Thymus (tissue), 11 donors: ENCODE measurements at regions not wholly inside any gene's neighbourhood (a gene's known extent, or its start where the extent isn't known, plus 50 kb on each side); places are given as distances from the start of the nearest gene placed in this dataset.
A peak's percentile ranks its signal among the peaks of the same experiment; 100 is the strongest.

Experiments used
- DNase-seq, 9 donors: peaks; one replicate each; pipeline ENCODE4 v3.0.0-alpha.2; 2013; ENCODE audit warnings: low spot score in 9 of 9, low read depth in 6 of 9, missing footprints in 1 of 9
- H3K27ac ChIP-seq, 2 donors: one replicate each; pipeline ENCODE4 v1.5.1; 2013; ENCODE audit warnings: control low read depth in 1 of 2, low read depth in 1 of 2, low read length in 1 of 2, mild to moderate bottlenecking in 1 of 2, moderate library complexity in 1 of 2
- H3K27me3 ChIP-seq, 2 donors: one replicate each; pipeline ENCODE4 v1.5.1; 2013; ENCODE audit warnings: low read length in 1 of 2; ENCODE audit not compliant: control insufficient read depth in 2 of 2, insufficient read depth in 1 of 2
- H3K36me3 ChIP-seq, 2 donors: one replicate each; pipeline ENCODE4 v1.5.1; 2013; ENCODE audit warnings: low read length in 1 of 2, mild to moderate bottlenecking in 1 of 2, moderate library complexity in 1 of 2; ENCODE audit not compliant: control insufficient read depth in 2 of 2, insufficient read depth in 2 of 2
- H3K4me1 ChIP-seq, 2 donors: one replicate each; pipeline ENCODE4 v1.5.1; 2013; ENCODE audit warnings: low read length in 2 of 2; ENCODE audit not compliant: control insufficient read depth in 2 of 2, insufficient read depth in 2 of 2
- H3K4me3 ChIP-seq, 2 donors: one replicate each; pipeline ENCODE4 v1.5.1; 2013; ENCODE audit warnings: low read length in 2 of 2, control low read depth in 1 of 2, mild to moderate bottlenecking in 1 of 2
- H3K9me3 ChIP-seq, 2 donors: one replicate each; pipeline ENCODE4 v1.5.1; 2013; ENCODE audit warnings: low read length in 1 of 2, mild to moderate bottlenecking in 1 of 2; ENCODE audit not compliant: control insufficient read depth in 2 of 2, insufficient read depth in 1 of 2
- WGBS: extraction: QIAGEN DNeasy Blood & Tissue Kit; methylation state at CpG from one replicate; pipeline ENCODE4 v1.1.7; 2013; 5-methylcytosine and 5-hydroxymethylcytosine counted together
- donor health status: healthy.

- no peak overlapping the region for H3K4me3 ChIP-seq
- H3K4me1 ChIP-seq = no peaks in the 10 kb centered on the region
- H3K9me3 ChIP-seq = no peaks in the 10 kb centered on the region
- no peaks in the 10 kb centered on the region for H3K36me3 ChIP-seq
- no peak overlapping the region for H3K27ac ChIP-seq
- no peaks in the 10 kb centered on the region for H3K27me3 ChIP-seq
- no peak for DNase-seq
Measured at GRCh38 chr5:164466033-164466432, 960.6 kb downstream of the MAT2B start.

GRCh38 chr5:164470312-164470711 is 964.9 kb downstream of the MAT2B start:
- no peak for DNase-seq
- H3K27me3 ChIP-seq = no peaks in the 10 kb centered on the region
- no peak overlapping the region for H3K4me3 ChIP-seq
- H3K4me1 ChIP-seq = no peaks in the 10 kb centered on the region
- WGBS = 90% methylated on average over 1 of the region's 1 CpG
- H3K27ac ChIP-seq = no peak overlapping the region
- H3K36me3 ChIP-seq = no peaks in the 10 kb centered on the region
- H3K9me3 ChIP-seq = no peaks in the 10 kb centered on the region

DNA sequence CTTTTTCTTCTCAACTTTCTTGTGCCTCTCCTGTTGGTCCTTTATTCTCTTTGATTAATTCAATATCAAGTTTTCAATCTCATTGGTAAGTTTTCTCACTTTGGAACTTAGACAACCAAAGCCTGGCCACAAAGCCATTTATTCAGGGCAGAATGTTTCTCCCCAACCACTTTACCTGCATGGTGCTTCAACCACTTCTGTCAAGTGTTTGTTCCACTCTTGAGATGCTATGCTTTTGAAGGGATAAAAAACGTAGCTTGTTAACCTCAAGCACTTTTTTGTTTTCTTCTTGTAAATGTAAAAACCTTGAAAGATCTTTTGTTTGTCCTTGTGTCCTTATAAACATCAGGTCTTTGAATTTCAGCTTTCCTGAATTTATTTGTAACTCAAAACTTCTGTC is 966.7 kb downstream of the MAT2B start:
- H3K9me3 ChIP-seq = no peaks in the 10 kb centered on the region
- no peaks in the 10 kb centered on the region for H3K4me1 ChIP-seq
- WGBS = 81% methylated on average over 1 of the region's 1 CpG
- no peak overlapping the region for H3K4me3 ChIP-seq
- H3K27me3 ChIP-seq = no peaks in the 10 kb centered on the region
- no peak overlapping the region for H3K27ac ChIP-seq
- H3K36me3 ChIP-seq = no peaks in the 10 kb centered on the region
- no peak for DNase-seq

GRCh38 chr5:164475339-164475977 is 970.0 kb downstream of the MAT2B start:
- no peak overlapping the region for H3K27ac ChIP-seq
- H3K4me3 ChIP-seq = no peak overlapping the region
- no peaks in the 10 kb centered on the region for H3K27me3 ChIP-seq
- WGBS = 77% methylated on average over 3 of the region's 3 CpGs
- H3K9me3 ChIP-seq = no peaks in the 10 kb centered on the region
- H3K36me3 ChIP-seq = no peaks in the 10 kb centered on the region
- no peaks in the 10 kb centered on the region for H3K4me1 ChIP-seq
- peak in 1 of 9 donors; percentile 7 for DNase-seq

DNA sequence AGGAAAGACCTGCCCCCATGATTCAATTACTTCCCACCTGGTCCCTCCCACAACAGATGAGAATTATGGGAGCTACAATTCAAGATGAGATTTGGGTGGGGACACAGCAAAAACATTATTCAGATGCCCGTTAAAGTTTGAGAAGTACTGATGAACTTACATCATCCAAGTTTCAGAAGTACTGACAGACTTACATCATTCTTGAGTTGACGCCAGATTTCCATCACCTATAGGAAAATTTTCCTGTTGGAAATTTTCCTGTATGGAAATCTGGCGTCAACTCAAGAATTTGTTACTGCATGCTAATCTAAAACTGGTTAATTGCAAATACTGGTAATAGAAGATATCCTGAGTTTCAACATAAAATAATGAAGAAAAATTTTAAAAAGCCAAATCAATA is 975.9 kb downstream of the MAT2B start:
- 94% methylated on average over 3 of the region's 3 CpGs for WGBS
- DNase-seq = no peak
- H3K9me3 ChIP-seq = no peaks in the 10 kb centered on the region
- H3K27ac ChIP-seq = no peak overlapping the region
- H3K4me1 ChIP-seq = no peaks in the 10 kb centered on the region
- no peak overlapping the region for H3K4me3 ChIP-seq
- H3K27me3 ChIP-seq = no peaks in the 10 kb centered on the region
- H3K36me3 ChIP-seq = no peaks in the 10 kb centered on the region

GRCh38 chr5:164482351-164482750 is 976.9 kb downstream of the MAT2B start:
- no peak overlapping the region for H3K4me3 ChIP-seq
- H3K36me3 ChIP-seq = no peaks in the 10 kb centered on the region
- H3K27me3 ChIP-seq = no peaks in the 10 kb centered on the region
- WGBS = 84% methylated on average over 2 of the region's 2 CpGs
- DNase-seq = no peak
- H3K27ac ChIP-seq = no peak overlapping the region
- no peaks in the 10 kb centered on the region for H3K9me3 ChIP-seq
- H3K4me1 ChIP-seq = no peaks in the 10 kb centered on the region

DNA sequence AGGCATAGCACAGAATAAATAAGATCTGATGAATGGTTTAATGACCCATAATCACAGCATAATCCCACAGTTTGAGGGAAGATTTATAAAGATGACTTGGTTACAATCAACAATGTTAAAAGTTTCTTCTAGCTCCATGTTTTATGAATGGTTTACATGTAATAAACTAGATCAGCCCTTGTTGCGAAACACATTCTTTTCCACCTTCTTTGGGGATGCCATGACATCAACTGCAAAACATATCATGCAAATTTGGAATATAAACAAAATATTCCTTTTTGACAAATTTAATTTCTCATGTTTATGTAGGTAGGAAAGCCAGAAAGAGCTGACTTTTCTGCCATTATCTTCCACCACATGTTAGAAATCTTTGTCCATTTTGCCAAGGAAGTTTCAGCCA is 979.5 kb downstream of the MAT2B start:
- no peak overlapping the region for H3K4me3 ChIP-seq
- WGBS = 96% methylated on average over 1 of the region's 1 CpG
- H3K27ac ChIP-seq = no peak overlapping the region
- H3K27me3 ChIP-seq = no peaks in the 10 kb centered on the region
- H3K4me1 ChIP-seq = no peaks in the 10 kb centered on the region
- DNase-seq = no peak
- H3K9me3 ChIP-seq = no peaks in the 10 kb centered on the region
- no peaks in the 10 kb centered on the region for H3K36me3 ChIP-seq

- WGBS = 93% methylated on average over 2 of the region's 2 CpGs
- Histone ChIP-seq H3K4me3 (no peak overlapping the region), H3K27ac (no peak overlapping the region), H3K9me3 (no peaks in the 10 kb centered on the region), H3K27me3 (no peaks in the 10 kb centered on the region), H3K4me1 (no peaks in the 10 kb centered on the region), H3K36me3 (no peaks in the 10 kb centered on the region)
- DNase-seq = no peak
Measured at GRCh38 chr5:164487939-164488338, 982.5 kb downstream of the MAT2B start.

GRCh38 chr5:164497311-164498064 is 992.1 kb downstream of the MAT2B start:
- Histone ChIP-seq H3K27me3 (no peaks in the 10 kb centered on the region), H3K4me1 (no peaks in the 10 kb centered on the region), H3K4me3 (no peak overlapping the region), H3K9me3 (no peaks in the 10 kb centered on the region), H3K27ac (no peak overlapping the region), H3K36me3 (no peaks in the 10 kb centered on the region)
- 93% methylated on average over 7 of the region's 7 CpGs for WGBS
- DNase-seq = no peak
